ENCODE measurements at regions not wholly inside any gene's neighbourhood (a gene's known extent, or its start where the extent isn't known, plus 50 kb on each side); places are given as distances from the start of the nearest gene placed in this dataset.
"Not testable (repeated sequence)": the region's sequence is repeated elsewhere in the genome, so short reads cannot be mapped to it uniquely, and the experiment has no call there.

GRCh38 chr2:111407632-111408194 is 287.0 kb downstream of the BCL2L11 start:
- H3K56ac ChIP-seq (ENCODE audit: extremely low read depth, insufficient read depth, low read length); dilution Hi-C loops (cut with HindIII; ENCODE audit: low sequenced_read_pairs, unreplicated experiment); intact Hi-C loops (cut with micrococcal nuclease); POLR2A ChIA-PET (ENCODE audit: unreplicated experiment); H3K4ac ChIP-seq (ENCODE audit: low read depth, low read length); H4K20me1 ChIP-seq (ENCODE audit: insufficient read depth, low read length); BruUV-seq (replicated peaks); H3K36me3 ChIP-seq (ENCODE audit: control insufficient read depth, insufficient read depth, low read length); H2BK15ac ChIP-seq (ENCODE audit: low read depth, low read length); H4K91ac ChIP-seq (ENCODE audit: insufficient read depth, low read depth, low read length); H3K79me1 ChIP-seq (ENCODE audit: low read depth in 1 of 2, low read length in 2 of 2); H3K27ac ChIP-seq (ENCODE audit: insufficient read depth, low read length); H4K8ac ChIP-seq (ENCODE audit: low read depth in 2 of 2, low read length in 2 of 2); H3K27me3 ChIP-seq (ENCODE audit: control insufficient read depth, insufficient read depth, low read length); H3K9me3 ChIP-seq (ENCODE audit: control insufficient read depth, insufficient read depth, low read length); in situ Hi-C loops (cut with MboI; ENCODE audit: low sequenced_read_pairs); H2BK5ac ChIP-seq (ENCODE audit: low read depth, low read length, poor library complexity, severe bottlenecking); H2BK20ac ChIP-seq (ENCODE audit: low read depth, low read length); H2AK9ac ChIP-seq (replicated peaks; ENCODE audit: low read depth, low read length, poor library complexity); H4K5ac ChIP-seq (ENCODE audit: low read depth, low read length); H3K14ac ChIP-seq (replicated peaks; ENCODE audit: low read depth, low read length); DNase-seq; H3K4me3 ChIP-seq (ENCODE audit: insufficient read depth, low read depth, low read length); H3K9me1 ChIP-seq (ENCODE audit: insufficient read depth, low read length); CTCF ChIA-PET; H2AFZ ChIP-seq (replicated peaks; ENCODE audit: low read length, poor library complexity); H3K9ac ChIP-seq (ENCODE audit: low read depth, low read length); H3K18ac ChIP-seq (ENCODE audit: low read depth, low read length); H3K23ac ChIP-seq (ENCODE audit: low read depth, low read length); H2BK120ac ChIP-seq (ENCODE audit: low read depth, low read length); H2AK5ac ChIP-seq (ENCODE audit: low read depth, low read length); H3K4me1 ChIP-seq (ENCODE audit: control insufficient read depth, insufficient read depth, low read length): not testable (repeated sequence)
- ATAC-seq (ENCODE audit: low read depth), result peak; percentile 64
- H3K4me2 ChIP-seq (ENCODE audit: low read depth, low read length), result peak overlapping the region; percentile 55; the same call in 1 of the 2 replicates
- WGBS, 2 experiments (ENCODE audit: extremely low coverage in 2 of 2, insufficient read length in 1 of 2), result no CpG with 5 or more reads among the region's 11 CpGs

- H2AK5ac ChIP-seq (ENCODE audit: low read depth, low read length); H4K8ac ChIP-seq (ENCODE audit: low read depth in 2 of 2, low read length in 2 of 2); intact Hi-C loops (cut with micrococcal nuclease); DNase-seq; H2BK15ac ChIP-seq (ENCODE audit: low read depth, low read length); H3K56ac ChIP-seq (ENCODE audit: extremely low read depth, insufficient read depth, low read length); H2BK5ac ChIP-seq (ENCODE audit: low read depth, low read length, poor library complexity, severe bottlenecking); H2AFZ ChIP-seq (replicated peaks; ENCODE audit: low read length, poor library complexity); H3K27ac ChIP-seq (ENCODE audit: insufficient read depth, low read length); in situ Hi-C loops (cut with MboI; ENCODE audit: low sequenced_read_pairs); H2BK20ac ChIP-seq (ENCODE audit: low read depth, low read length); H2BK120ac ChIP-seq (ENCODE audit: low read depth, low read length); H4K5ac ChIP-seq (ENCODE audit: low read depth, low read length); H3K9me3 ChIP-seq (ENCODE audit: control insufficient read depth, insufficient read depth, low read length); H3K36me3 ChIP-seq (ENCODE audit: control insufficient read depth, insufficient read depth, low read length); H4K91ac ChIP-seq (ENCODE audit: insufficient read depth, low read depth, low read length); BruUV-seq (replicated peaks); dilution Hi-C loops (cut with HindIII; ENCODE audit: low sequenced_read_pairs, unreplicated experiment); H3K23ac ChIP-seq (ENCODE audit: low read depth, low read length); H3K4ac ChIP-seq (ENCODE audit: low read depth, low read length); H3K4me2 ChIP-seq (ENCODE audit: low read depth, low read length); POLR2A ChIA-PET (ENCODE audit: unreplicated experiment); H3K4me1 ChIP-seq (ENCODE audit: control insufficient read depth, insufficient read depth, low read length); H3K18ac ChIP-seq (ENCODE audit: low read depth, low read length); H3K14ac ChIP-seq (replicated peaks; ENCODE audit: low read depth, low read length); CTCF ChIA-PET; H3K9me1 ChIP-seq (ENCODE audit: insufficient read depth, low read length); H3K4me3 ChIP-seq (ENCODE audit: insufficient read depth, low read depth, low read length); H3K27me3 ChIP-seq (ENCODE audit: control insufficient read depth, insufficient read depth, low read length); H3K9ac ChIP-seq (ENCODE audit: low read depth, low read length); ATAC-seq (ENCODE audit: low read depth); H2AK9ac ChIP-seq (replicated peaks; ENCODE audit: low read depth, low read length, poor library complexity): not testable (repeated sequence)
- Histone ChIP-seq H4K20me1 (ENCODE audit: insufficient read depth, low read length) (peaks cover 15% of the 10 kb centered on the region), H3K79me1 (ENCODE audit: low read depth in 1 of 2, low read length in 2 of 2) (peaks cover 0 to 13% of the 10 kb centered on the region in 2 experiments; a peak in 1 of 4 replicates)
- no CpG with 5 or more reads among the region's 10 CpGs for WGBS, 2 experiments (ENCODE audit: extremely low coverage in 2 of 2, insufficient read length in 1 of 2)
Measured at GRCh38 chr2:111410868-111411406, 290.2 kb downstream of the BCL2L11 start.
